D721Med (cell line): ENCODE measurements at regions not wholly inside any gene's neighbourhood (a gene's known extent, or its start where the extent isn't known, plus 50 kb on each side); places are given as distances from the start of the nearest gene placed in this dataset.

ENCODE experiments used
- DNase-seq: peaks from one replicate; pipeline ENCODE4 v3.0.0; 2011; ENCODE audit warnings: low spot score; ENCODE audit not compliant: insufficient read length
- FAIRE-seq: peaks from 2 replicates; lab custom pipeline; 2011; peaks lifted over from hg19 to GRCh38; lab: Jason Lieb, UNC
- CTCF ChIP-seq: IDR thresholded peaks from 2 replicates; pipeline ENCODE4 v1.5.1; 2012; ENCODE audit warnings: mild to moderate bottlenecking, control low read depth; ENCODE audit not compliant: insufficient read depth; ENCODE audit errors: missing control alignments

GRCh38 chrX:20653070-20653469 lies 386.4 kb upstream of the RPS6KA3 start:
- TF ChIP-seq CTCF, result no peak
- FAIRE-seq, result no peak
- no peak for DNase-seq

- FAIRE-seq, result no peak
These were observed 375.2 kb upstream of the RPS6KA3 start for GRCh38 chrX:20641954-20642353.

GRCh38 chrX:20639115-20639514 lies 372.4 kb upstream of the RPS6KA3 start:
- no peak for FAIRE-seq
- no peak for TF ChIP-seq CTCF
- no peak for DNase-seq

More at GRCh38 chrX:20641954-20642353, 375.2 kb upstream of the RPS6KA3 start:
- no peak for DNase-seq
- TF ChIP-seq CTCF, result no peak

- no peak for TF ChIP-seq CTCF
- DNase-seq (no peak), FAIRE-seq (no peak)
These were observed 370.6 kb upstream of the RPS6KA3 start for GRCh38 chrX:20637351-20637750.

- no peak for DNase-seq
- TF ChIP-seq CTCF, result no peak
- no peak for FAIRE-seq
These were observed 366.7 kb upstream of the RPS6KA3 start for GRCh38 chrX:20633451-20633850.

- TF ChIP-seq CTCF, result no peak
- DNase-seq, result no peak
These were observed 356.7 kb upstream of the RPS6KA3 start for GRCh38 chrX:20623448-20623847.

GRCh38 chrX:20620306-20620705 lies 353.6 kb upstream of the RPS6KA3 start:
- TF ChIP-seq CTCF, result no peak
- no peak for FAIRE-seq
- no peak for DNase-seq

More at GRCh38 chrX:20623448-20623847, 356.7 kb upstream of the RPS6KA3 start:
- FAIRE-seq, result no peak
